Mucosa of rectum (tissue), 2 donors: ENCODE measurements at regions not wholly inside any gene's neighbourhood (a gene's known extent, or its start where the extent isn't known, plus 50 kb on each side); places are given as distances from the start of the nearest gene placed in this dataset.
"Not testable (repeated sequence)": the region's sequence is repeated elsewhere in the genome, so short reads cannot be mapped to it uniquely, and the experiment has no call there.

Source experiments
- H3K27ac ChIP-seq, 2 donors: one replicate each; pipeline ENCODE4 v1.7.0; 2013; ENCODE audit warnings: inconsistent platforms in 2 of 2, low read depth in 2 of 2, low read length in 2 of 2
- H3K27me3 ChIP-seq, 2 donors: one replicate each; pipeline ENCODE4 v1.7.0; 2013; ENCODE audit warnings: low read length in 2 of 2; ENCODE audit not compliant: control insufficient read depth in 2 of 2, insufficient read depth in 2 of 2
- H3K36me3 ChIP-seq, 2 donors: one replicate each; pipeline ENCODE4 v1.7.0; 2013; ENCODE audit warnings: low read length in 2 of 2; ENCODE audit not compliant: control insufficient read depth in 2 of 2, insufficient read depth in 2 of 2
- H3K4me1 ChIP-seq, 2 donors: one replicate each; pipeline ENCODE4 v1.7.0; 2013; ENCODE audit warnings: low read length in 2 of 2, mild to moderate bottlenecking in 1 of 2; ENCODE audit not compliant: control insufficient read depth in 2 of 2, insufficient read depth in 2 of 2
- H3K4me3 ChIP-seq, 2 donors: one replicate each; pipeline ENCODE4 v1.7.0; 2013; ENCODE audit warnings: low read length in 2 of 2
- H3K9ac ChIP-seq, 2 donors: one replicate each; pipeline ENCODE4 v1.7.0; 2013; ENCODE audit warnings: low read length in 2 of 2, low read depth in 1 of 2, mild to moderate bottlenecking in 1 of 2
- H3K9me3 ChIP-seq, 2 donors: one replicate each; pipeline ENCODE4 v1.7.0; 2013; ENCODE audit warnings: low read length in 2 of 2; ENCODE audit not compliant: control insufficient read depth in 2 of 2
- donor health status: healthy.
- donor health status: Normal muscosa, but diverticular disease.

GRCh38 chr17:64779376-64780095, 117.4 kb upstream of the SMURF2 start:
- H3K9me3 ChIP-seq, result no peaks in the 10 kb centered on the region
- H3K9ac ChIP-seq, result peak overlapping the region in 1 of 2 donors; percentile 38
- peaks cover 3 to 14% of the 10 kb centered on the region in 2 donors for H3K36me3 ChIP-seq
- peak overlapping the region; percentile 52 to 72 for H3K4me3 ChIP-seq
- peak overlapping the region; percentile 4 to 37 for H3K27ac ChIP-seq
- peaks cover 38 to 41% of the 10 kb centered on the region in 2 donors for H3K4me1 ChIP-seq
- H3K27me3 ChIP-seq, result peaks cover 9 to 11% of the 10 kb centered on the region in 2 donors

GRCh38 chr17:64779098-64779375, 116.9 kb upstream of the SMURF2 start:
- not testable (repeated sequence) for H3K9me3 ChIP-seq, H3K36me3 ChIP-seq
- Histone ChIP-seq H3K4me3 (peak overlapping the region; percentile 41 to 72), H3K27me3 (peaks cover 9 to 11% of the 10 kb centered on the region in 2 donors), H3K27ac (peak overlapping the region in 1 of 2 donors; percentile 65), H3K4me1 (peaks cover 41 to 45% of the 10 kb centered on the region in 2 donors), H3K9ac (peak overlapping the region in 1 of 2 donors; percentile 12)

- H3K27ac ChIP-seq, result peak overlapping the region in 1 of 2 donors; percentile 65
- H3K9ac ChIP-seq, result peak overlapping the region; percentile 14 to 35
- peaks cover 9 to 11% of the 10 kb centered on the region in 2 donors for H3K27me3 ChIP-seq
- H3K9me3 ChIP-seq, result no peaks in the 10 kb centered on the region
- peaks cover 0 to 4% of the 10 kb centered on the region in 2 donors for H3K36me3 ChIP-seq
- H3K4me3 ChIP-seq, result peak overlapping the region; percentile 40 to 52
- H3K4me1 ChIP-seq, result peaks cover 41 to 47% of the 10 kb centered on the region in 2 donors
These were observed 116.4 kb upstream of the SMURF2 start for GRCh38 chr17:64778240-64779097.

- H3K9ac ChIP-seq, result peak overlapping the region in 1 of 2 donors; percentile 26
- H3K4me3 ChIP-seq, result peak overlapping the region; percentile 19 to 57
- H3K4me1 ChIP-seq, result peaks cover 41 to 47% of the 10 kb centered on the region in 2 donors
- H3K27ac ChIP-seq, result peak overlapping the region; percentile 39 to 65
- H3K9me3 ChIP-seq, result no peaks in the 10 kb centered on the region
- H3K36me3 ChIP-seq, result no peaks in the 10 kb centered on the region
- peaks cover 9 to 11% of the 10 kb centered on the region in 2 donors for H3K27me3 ChIP-seq
These were observed 115.5 kb upstream of the SMURF2 start for GRCh38 chr17:64777415-64778239.

GRCh38 chr17:64776720-64777414, 114.8 kb upstream of the SMURF2 start:
- Histone ChIP-seq H3K9ac (peak overlapping the region; percentile 26 to 48), H3K27me3 (peaks cover 9 to 11% of the 10 kb centered on the region in 2 donors), H3K4me1 (peaks cover 40 to 47% of the 10 kb centered on the region in 2 donors)

GRCh38 chr17:64775701-64776570, 113.8 kb upstream of the SMURF2 start:
- Histone ChIP-seq H3K9ac (no peak overlapping the region), H3K27me3 (peaks cover 9 to 11% of the 10 kb centered on the region in 2 donors), H3K27ac (no peak overlapping the region), H3K4me3 (no peak overlapping the region), H3K36me3 (no peaks in the 10 kb centered on the region), H3K9me3 (no peaks in the 10 kb centered on the region), H3K4me1 (peaks cover 36 to 41% of the 10 kb centered on the region in 2 donors)

More at GRCh38 chr17:64776720-64777414, 114.8 kb upstream of the SMURF2 start:
- H3K9me3 ChIP-seq, H3K36me3 ChIP-seq: not testable (repeated sequence)
- Histone ChIP-seq H3K27ac (peak overlapping the region; percentile 23 to 39), H3K4me3 (peak overlapping the region; percentile 35 to 57)

GRCh38 chr17:64774888-64775540, 112.9 kb upstream of the SMURF2 start:
- peaks cover 9 to 11% of the 10 kb centered on the region in 2 donors for H3K27me3 ChIP-seq

GRCh38 chr17:64773836-64774761, 112.0 kb upstream of the SMURF2 start:
- Histone ChIP-seq H3K27ac (peak overlapping the region; percentile 72 to 77), H3K9me3 (no peaks in the 10 kb centered on the region), H3K36me3 (peaks cover 0 to 5% of the 10 kb centered on the region in 2 donors), H3K4me1 (peaks cover 24 to 25% of the 10 kb centered on the region in 2 donors), H3K9ac (peak overlapping the region; percentile 52 to 60), H3K27me3 (peaks cover 5 to 9% of the 10 kb centered on the region in 2 donors), H3K4me3 (peak overlapping the region; percentile 65 to 69)

More at GRCh38 chr17:64774888-64775540, 112.9 kb upstream of the SMURF2 start:
- Histone ChIP-seq H3K9ac (no peak overlapping the region), H3K36me3 (peaks cover 0 to 5% of the 10 kb centered on the region in 2 donors), H3K9me3 (no peaks in the 10 kb centered on the region), H3K4me1 (peaks cover 31 to 33% of the 10 kb centered on the region in 2 donors), H3K27ac (no peak overlapping the region), H3K4me3 (no peak overlapping the region)
